Adrenal gland (tissue), 5 donors: ENCODE measurements at regions not wholly inside any gene's neighbourhood (a gene's known extent, or its start where the extent isn't known, plus 50 kb on each side); places are given as distances from the start of the nearest gene placed in this dataset.

ENCODE experiments used
- CTCF ChIP-seq, 6 experiments: fragments of 450-650 bp in 4 of 6; fragments of 200-600 bp in 2 of 6; sonication (generic) in 1 of 6; IDR thresholded peaks; 1 replicate in 5 of 6; 2 replicates in 1 of 6; pipeline versions ENCODE4 v1.5.1 to v1.8.0; 2016 to 2021; ENCODE audit warnings: antibody characterized with exemption in 6 of 6, mild to moderate bottlenecking in 2 of 6, moderate library complexity in 1 of 6
- POLR2A ChIP-seq, 2 donors: fragments of 450-650 bp; IDR thresholded peaks; one replicate each; pipeline ENCODE4 v1.6.1; 2017; ENCODE audit warnings: antibody characterized with exemption in 2 of 2, mild to moderate bottlenecking in 2 of 2, moderate library complexity in 1 of 2
- donor health status: DM: no; HTN: no; CAD: no.

- TF ChIP-seq CTCF (IDR thresholded peaks at IDR 0.05), result no peak
- no peak for TF ChIP-seq POLR2A (IDR thresholded peaks at IDR 0.05)
Observed at GRCh38 chr6:84372290-84372689, 144.8 kb upstream of the CEP162 start.
